ENCODE measurements at regions not wholly inside any gene's neighbourhood (a gene's known extent, or its start where the extent isn't known, plus 50 kb on each side); places are given as distances from the start of the nearest gene placed in this dataset.

DNA sequence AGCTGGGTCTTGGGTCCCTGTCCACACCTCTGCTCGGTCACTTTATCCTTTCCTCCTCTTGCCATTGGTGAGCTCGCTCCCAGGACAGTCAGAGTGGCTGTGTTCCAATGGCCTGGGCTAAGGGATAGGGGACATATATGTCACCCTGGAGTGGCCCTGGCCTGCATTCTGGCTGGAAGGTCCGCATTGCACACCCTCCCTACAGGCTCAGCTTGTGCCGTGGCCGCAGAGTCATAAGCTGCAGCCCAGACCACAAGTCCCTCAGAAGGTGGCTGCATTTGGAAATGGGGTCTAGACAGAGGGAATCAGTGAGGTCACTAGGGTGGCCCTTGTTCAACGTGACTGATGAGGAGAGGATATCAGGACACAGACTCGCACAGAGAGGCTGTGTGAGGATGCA lies 363.8 kb upstream of the SHH start:
- BruUV-seq (replicated peaks): no TSS peak
- Histone ChIP-seq H3K4me3 (ENCODE audit: insufficient read depth, low read depth, low read length) (no peak overlapping the region), H3K4me1 (ENCODE audit: control insufficient read depth, insufficient read depth, low read length) (no peaks in the 10 kb centered on the region), H4K8ac (ENCODE audit: low read depth in 2 of 2, low read length in 2 of 2) (no peak overlapping the region), H3K9me1 (ENCODE audit: insufficient read depth, low read length) (no peaks in the 10 kb centered on the region), H3K36me3 (ENCODE audit: control insufficient read depth, insufficient read depth, low read length) (no peaks in the 10 kb centered on the region), H3K14ac (replicated peaks; ENCODE audit: low read depth, low read length) (no peak overlapping the region), H2BK5ac (ENCODE audit: low read depth, low read length, poor library complexity, severe bottlenecking) (no peak overlapping the region), H3K23ac (ENCODE audit: low read depth, low read length) (no peak overlapping the region), H3K27ac (ENCODE audit: insufficient read depth, low read length) (no peak overlapping the region), H3K56ac (ENCODE audit: extremely low read depth, insufficient read depth, low read length) (no peak overlapping the region), H3K4me2 (ENCODE audit: low read depth, low read length) (no peak overlapping the region), H2AK5ac (ENCODE audit: low read depth, low read length) (no peak overlapping the region), H2BK120ac (ENCODE audit: low read depth, low read length) (no peak overlapping the region), H3K9ac (ENCODE audit: low read depth, low read length) (no peak overlapping the region), H3K4ac (ENCODE audit: low read depth, low read length) (no peak overlapping the region), H2AK9ac (replicated peaks; ENCODE audit: low read depth, low read length, poor library complexity) (no peak overlapping the region), H3K9me3 (ENCODE audit: control insufficient read depth, insufficient read depth, low read length) (peaks cover 45% of the 10 kb centered on the region), H2AFZ (replicated peaks; ENCODE audit: low read length, poor library complexity) (no peak overlapping the region), H3K18ac (ENCODE audit: low read depth, low read length) (no peak overlapping the region), H4K91ac (ENCODE audit: insufficient read depth, low read depth, low read length) (no peak overlapping the region), H4K20me1 (ENCODE audit: insufficient read depth, low read length) (no peaks in the 10 kb centered on the region), H3K79me1 (ENCODE audit: low read depth in 1 of 2, low read length in 2 of 2) (no peaks in the 10 kb centered on the region), H2BK20ac (ENCODE audit: low read depth, low read length) (no peak overlapping the region), H3K27me3 (ENCODE audit: control insufficient read depth, insufficient read depth, low read length) (no peaks in the 10 kb centered on the region), H2BK15ac (ENCODE audit: low read depth, low read length) (no peak overlapping the region), H4K5ac (ENCODE audit: low read depth, low read length) (no peak overlapping the region)
- WGBS, 2 experiments (ENCODE audit: extremely low coverage in 2 of 2, insufficient read length in 1 of 2): 43% methylated on average over 2 of the region's 7 CpGs; no CpG with 5 or more reads in 1 of the 2 experiments
- dilution Hi-C loops (cut with HindIII; ENCODE audit: low sequenced_read_pairs, unreplicated experiment): no loop called here
- in situ Hi-C loops (cut with MboI; ENCODE audit: low sequenced_read_pairs): no loop called here
- CTCF ChIA-PET: no interaction called here
- ATAC-seq (ENCODE audit: low read depth): no peak
- intact Hi-C loops (cut with micrococcal nuclease): no loop called here
- no peak for TF ChIP-seq BHLHE40 (IDR thresholded peaks at IDR 0.05; ENCODE audit: low read depth, low read length)
- TF ChIP-seq SMC3 (IDR thresholded peaks at IDR 0.05; ENCODE audit: low read depth, low read length): no peak
- TF ChIP-seq, protein P1, sequence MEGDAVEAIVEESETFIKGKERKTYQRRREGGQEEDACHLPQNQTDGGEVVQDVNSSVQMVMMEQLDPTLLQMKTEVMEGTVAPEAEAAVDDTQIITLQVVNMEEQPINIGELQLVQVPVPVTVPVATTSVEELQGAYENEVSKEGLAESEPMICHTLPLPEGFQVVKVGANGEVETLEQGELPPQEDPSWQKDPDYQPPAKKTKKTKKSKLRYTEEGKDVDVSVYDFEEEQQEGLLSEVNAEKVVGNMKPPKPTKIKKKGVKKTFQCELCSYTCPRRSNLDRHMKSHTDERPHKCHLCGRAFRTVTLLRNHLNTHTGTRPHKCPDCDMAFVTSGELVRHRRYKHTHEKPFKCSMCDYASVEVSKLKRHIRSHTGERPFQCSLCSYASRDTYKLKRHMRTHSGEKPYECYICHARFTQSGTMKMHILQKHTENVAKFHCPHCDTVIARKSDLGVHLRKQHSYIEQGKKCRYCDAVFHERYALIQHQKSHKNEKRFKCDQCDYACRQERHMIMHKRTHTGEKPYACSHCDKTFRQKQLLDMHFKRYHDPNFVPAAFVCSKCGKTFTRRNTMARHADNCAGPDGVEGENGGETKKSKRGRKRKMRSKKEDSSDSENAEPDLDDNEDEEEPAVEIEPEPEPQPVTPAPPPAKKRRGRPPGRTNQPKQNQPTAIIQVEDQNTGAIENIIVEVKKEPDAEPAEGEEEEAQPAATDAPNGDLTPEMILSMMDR (conservative IDR thresholded peaks at IDR 0.05; ENCODE audit: low read depth, low read length): no peak
- TF ChIP-seq, protein P2, sequence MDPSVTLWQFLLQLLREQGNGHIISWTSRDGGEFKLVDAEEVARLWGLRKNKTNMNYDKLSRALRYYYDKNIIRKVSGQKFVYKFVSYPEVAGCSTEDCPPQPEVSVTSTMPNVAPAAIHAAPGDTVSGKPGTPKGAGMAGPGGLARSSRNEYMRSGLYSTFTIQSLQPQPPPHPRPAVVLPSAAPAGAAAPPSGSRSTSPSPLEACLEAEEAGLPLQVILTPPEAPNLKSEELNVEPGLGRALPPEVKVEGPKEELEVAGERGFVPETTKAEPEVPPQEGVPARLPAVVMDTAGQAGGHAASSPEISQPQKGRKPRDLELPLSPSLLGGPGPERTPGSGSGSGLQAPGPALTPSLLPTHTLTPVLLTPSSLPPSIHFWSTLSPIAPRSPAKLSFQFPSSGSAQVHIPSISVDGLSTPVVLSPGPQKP (IDR thresholded peaks at IDR 0.05; ENCODE audit: borderline replicate concordance, low read depth, low read length): no peak
- no peak for TF ChIP-seq MAZ (IDR thresholded peaks at IDR 0.05; ENCODE audit: borderline replicate concordance, low read depth, low read length)
- no peak for TF ChIP-seq FOS (IDR thresholded peaks at IDR 0.05; ENCODE audit: low read depth, low read length)
- TF ChIP-seq MXI1 (IDR thresholded peaks at IDR 0.05; ENCODE audit: borderline replicate concordance, low read depth, low read length): no peak
- TF ChIP-seq CEBPB (IDR thresholded peaks at IDR 0.05; ENCODE audit: low read depth, low read length): no peak
- POLR2A ChIA-PET (ENCODE audit: unreplicated experiment): no interaction called here
- DNase-seq: no peak
